H1 (cell line): ENCODE measurements at regions not wholly inside any gene's neighbourhood (a gene's known extent, or its start where the extent isn't known, plus 50 kb on each side); places are given as distances from the start of the nearest gene placed in this dataset.

Source experiments
- CTCF ChIA-PET: fragments of 300-600 bp; sonication (Branson Sonifier 250); formaldehyde crosslinking; loops from one replicate; lab custom pipeline; 2021; ENCODE audit not compliant: partially characterized antibody; lab: Charles Lee
- POLR2A ChIA-PET: fragments of 300-600 bp; sonication (Branson Sonifier 250); formaldehyde crosslinking; loops from one replicate; lab custom pipeline; 2021; ENCODE audit warnings: inconsistent platforms; ENCODE audit not compliant: partially characterized antibody; lab: Charles Lee
- DNase-seq, 2 experiments: peaks; one replicate each; pipeline versions ENCODE4 v3.0.0 to v3.0.0-alpha.2; 2010 to 2022; ENCODE audit warnings: low spot score in 2 of 2, low read depth in 1 of 2, mixed read lengths in 1 of 2
- FAIRE-seq: peaks from 2 replicates; lab custom pipeline; 2011; peaks lifted over from hg19 to GRCh38; lab: Jason Lieb, UNC
- H2AFZ ChIP-seq: 2 replicates; pipeline ENCODE4 v1.8.1; 2012; ENCODE audit warnings: low read length, inconsistent platforms
- H2AK5ac ChIP-seq: 2 replicates; pipeline ENCODE4 v1.6.1; 2013; ENCODE audit warnings: low read depth, low read length
- H2BK120ac ChIP-seq: replicated peaks from 2 replicates; pipeline ENCODE3; 2013; ENCODE audit warnings: low read depth, low read length, inconsistent platforms
- H2BK12ac ChIP-seq: 2 replicates; pipeline ENCODE4 v1.6.1; 2013; ENCODE audit warnings: low read depth, low read length
- H2BK15ac ChIP-seq: 2 replicates; pipeline ENCODE4 v1.6.1; 2013; ENCODE audit warnings: low read length
- H2BK20ac ChIP-seq: 2 replicates; pipeline ENCODE4 v1.6.1; 2013; ENCODE audit warnings: low read length
- H2BK5ac ChIP-seq: 2 replicates; pipeline ENCODE4 v1.6.1; 2013; ENCODE audit warnings: low read depth, low read length
- H3K14ac ChIP-seq: 2 replicates; pipeline ENCODE4 v1.6.1; 2013; ENCODE audit warnings: inconsistent platforms; ENCODE audit not compliant: insufficient read length
- H3K18ac ChIP-seq: 2 replicates; pipeline ENCODE4 v1.6.1; 2013; ENCODE audit warnings: low read length; ENCODE audit errors: extremely low read depth
- H3K23ac ChIP-seq: 2 replicates; pipeline ENCODE4 v1.6.1; 2013; ENCODE audit warnings: inconsistent platforms; ENCODE audit not compliant: insufficient read length
- H3K23me2 ChIP-seq: 2 replicates; pipeline ENCODE4 v1.6.1; 2013; ENCODE audit warnings: low read depth, low read length
- H3K27ac ChIP-seq: 2 replicates; pipeline ENCODE4 v1.6.1; 2011; ENCODE audit warnings: low read depth, low read length, inconsistent platforms
- H3K27me3 ChIP-seq, 4 experiments: replicated peaks in 1 of 4; 1 replicate in 1 of 4; 2 replicates in 3 of 4; pipeline versions ENCODE4 v1.6.1 to v1.8.1; 2011 to 2013; ENCODE audit warnings: low read length in 3 of 4, mild to moderate bottlenecking in 3 of 4, inconsistent platforms in 2 of 4, mixed read lengths in 2 of 4, moderate library complexity in 1 of 4; ENCODE audit not compliant: control insufficient read depth in 3 of 4, insufficient read depth in 3 of 4; ENCODE audit errors: extremely low read depth in 1 of 4
- H3K36me3 ChIP-seq, 4 experiments: 2 replicates each; pipeline versions ENCODE4 v1.6.1 to v1.8.1; 2011 to 2013; ENCODE audit warnings: mild to moderate bottlenecking in 4 of 4, low read length in 3 of 4, moderate library complexity in 2 of 4, control low read depth in 1 of 4, inconsistent platforms in 1 of 4; ENCODE audit not compliant: insufficient read depth in 4 of 4, control insufficient read depth in 2 of 4
- H3K4ac ChIP-seq: replicated peaks from 2 replicates; pipeline ENCODE3; 2013; ENCODE audit warnings: low read length, low read depth, mixed read lengths, inconsistent platforms; ENCODE audit not compliant: insufficient read length
- H3K4me1 ChIP-seq, 4 experiments: replicated peaks in 1 of 4; 1 replicate in 1 of 4; 2 replicates in 3 of 4; pipeline versions ENCODE4 v1.6.1 to v1.8.1; 2011 to 2013; ENCODE audit warnings: low read length in 3 of 4, inconsistent platforms in 2 of 4, mixed read lengths in 1 of 4; ENCODE audit not compliant: insufficient read depth in 4 of 4, control insufficient read depth in 3 of 4
- H3K4me2 ChIP-seq, 2 experiments: 2 replicates each; pipeline versions ENCODE4 v1.6.1 to v1.8.1; 2011 to 2013; ENCODE audit warnings: low read depth in 2 of 2, low read length in 2 of 2, control low read depth in 1 of 2, inconsistent platforms in 1 of 2, mild to moderate bottlenecking in 1 of 2; ENCODE audit not compliant: insufficient read depth in 1 of 2
- H3K4me3 ChIP-seq, 4 experiments: fragments of 200-600, 300-600 bp in 1 of 4; sonication (generic), shearing (Covaris generic), sonication (Bioruptor Twin) in 1 of 4; 2 replicates each; pipeline versions ENCODE4 v1.5.1 to v1.8.1; 2011 to 2016; ENCODE audit warnings: low read length in 4 of 4, low read depth in 3 of 4, control low read depth in 2 of 4, inconsistent platforms in 2 of 4, mild to moderate bottlenecking in 2 of 4, mixed read lengths in 1 of 4, moderate library complexity in 1 of 4; ENCODE audit not compliant: insufficient read depth in 2 of 4; ENCODE audit errors: extremely low read depth in 1 of 4
- H3K56ac ChIP-seq: replicated peaks from 2 replicates; pipeline ENCODE3; 2013; ENCODE audit warnings: low read depth, mild to moderate bottlenecking, mixed read lengths, low read length, inconsistent platforms; ENCODE audit not compliant: insufficient read length
- H3K79me1 ChIP-seq: 2 replicates; pipeline ENCODE4 v1.6.1; 2013; ENCODE audit warnings: low read depth, low read length, control low read depth
- H3K79me2 ChIP-seq, 2 experiments: 2 replicates each; pipeline versions ENCODE4 v1.6.1 to v1.8.1; 2012 to 2013; ENCODE audit warnings: low read length in 2 of 2, mild to moderate bottlenecking in 2 of 2, inconsistent platforms in 1 of 2; ENCODE audit not compliant: insufficient read depth in 2 of 2, control insufficient read depth in 1 of 2
- H3K9ac ChIP-seq, 4 experiments: replicated peaks in 1 of 4; 1 replicate in 1 of 4; 2 replicates in 3 of 4; pipeline versions ENCODE4 v1.6.1 to v1.8.1; 2011 to 2013; ENCODE audit warnings: low read depth in 3 of 4, low read length in 3 of 4, control low read depth in 2 of 4, mild to moderate bottlenecking in 2 of 4, moderate library complexity in 2 of 4, inconsistent platforms in 1 of 4; ENCODE audit errors: extremely low read depth in 1 of 4
- H3K9me3 ChIP-seq, 2 experiments: 2 replicates each; pipeline versions ENCODE4 v1.6.1 to v1.8.1; 2012 to 2013; ENCODE audit warnings: mild to moderate bottlenecking in 2 of 2, moderate library complexity in 2 of 2, control low read depth in 1 of 2, inconsistent platforms in 1 of 2, low read depth in 1 of 2, low read length in 1 of 2, mixed read lengths in 1 of 2; ENCODE audit not compliant: insufficient read depth in 2 of 2
- H4K20me1 ChIP-seq, 2 experiments: replicated peaks in 1 of 2; 2 replicates each; pipeline versions ENCODE3 to v1.8.1; 2011 to 2013; ENCODE audit warnings: inconsistent platforms in 2 of 2, low read length in 2 of 2, mild to moderate bottlenecking in 1 of 2; ENCODE audit not compliant: insufficient read depth in 2 of 2, control insufficient read depth in 1 of 2
- H4K5ac ChIP-seq: 2 replicates; pipeline ENCODE4 v1.6.1; 2013; ENCODE audit warnings: low read length, low read depth, mixed read lengths, inconsistent platforms; ENCODE audit not compliant: insufficient read length
- H4K8ac ChIP-seq: 2 replicates; pipeline ENCODE4 v1.8.0; 2013; ENCODE audit warnings: mild to moderate bottlenecking, moderate library complexity, low read length, inconsistent platforms; ENCODE audit not compliant: insufficient read depth; ENCODE audit errors: extremely low read depth
- H4K91ac ChIP-seq: replicated peaks from 2 replicates; pipeline ENCODE3; 2013; ENCODE audit warnings: low read length, mixed read lengths, inconsistent platforms; ENCODE audit not compliant: insufficient read length
- GTF2F1 ChIP-seq: IDR thresholded peaks from 2 replicates; pipeline ENCODE4 v1.6.1; 2012; ENCODE audit warnings: low read depth, low read length, improper control_type of control experiment, borderline replicate concordance
- JUND ChIP-seq: IDR thresholded peaks from 2 replicates; pipeline ENCODE4 v1.6.1; 2011; ENCODE audit warnings: mild to moderate bottlenecking, improper control_type of control experiment, low read length
- PHF8 ChIP-seq: fragments of 200-600 bp; sonication (generic); conservative IDR thresholded peaks from 2 replicates; pipeline ENCODE4 v1.7.1; 2012; ENCODE audit warnings: low read depth, mild to moderate bottlenecking, inconsistent platforms, low read length, moderate library complexity
- TAF1 ChIP-seq: IDR thresholded peaks from 2 replicates; pipeline ENCODE4 v1.6.1; 2011; ENCODE audit warnings: mild to moderate bottlenecking, low read depth, low read length
- TBP ChIP-seq: IDR thresholded peaks from 2 replicates; pipeline ENCODE4 v1.6.1; 2011; ENCODE audit warnings: low read depth, low read length, improper control_type of control experiment
- YY1 ChIP-seq: IDR thresholded peaks from 2 replicates; pipeline ENCODE4 v1.6.1; 2011; ENCODE audit warnings: low read depth, mild to moderate bottlenecking, low read length
- WGBS, 2 experiments: shearing (Covaris generic) in 1 of 2; methylation state at CpG; one replicate each; pipeline versions ENCODE4 v1.1.6 to v1.1.7; 2013 to 2015; ENCODE audit warnings: low lambda C conversion rate in 2 of 2, mixed read lengths in 2 of 2, inconsistent platforms in 1 of 2, low coverage in 1 of 2, missing lambda C conversion rate in 1 of 2; ENCODE audit not compliant: insufficient replicate concordance in 2 of 2, insufficient coverage in 1 of 2, insufficient read length in 1 of 2; ENCODE audit errors: extremely low coverage in 1 of 2, missing lambda C conversion rate in 1 of 2; 5-methylcytosine and 5-hydroxymethylcytosine counted together
- TF ChIP-seq, protein P1 (sequence below): IDR thresholded peaks from 2 replicates; pipeline ENCODE4 v1.6.1; 2012; ENCODE audit warnings: low read length, inconsistent platforms

DNA sequence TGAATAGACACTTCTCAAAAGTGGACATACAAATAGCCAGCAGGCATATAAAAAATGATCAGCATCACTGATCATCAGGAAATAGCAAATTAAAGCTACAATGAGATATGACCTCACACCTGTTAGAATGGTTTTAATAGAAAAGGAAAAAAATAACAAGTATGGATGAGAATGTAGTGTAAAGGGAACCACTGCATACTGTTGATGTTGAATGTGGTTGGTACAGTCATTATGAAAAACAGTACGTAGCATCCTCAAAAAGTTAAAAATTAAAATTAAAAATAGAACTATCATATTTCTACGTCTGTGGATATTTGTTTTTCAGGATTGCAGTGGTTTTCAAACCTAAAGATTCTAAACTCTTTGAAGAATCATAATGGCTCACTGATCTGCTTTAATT lies 215.1 kb upstream of the NREP start:
- Histone ChIP-seq H2AFZ (no peak overlapping the region), H4K5ac (no peak overlapping the region), H3K18ac (no peak overlapping the region), H2BK12ac (no peak overlapping the region), H2BK20ac (no peak overlapping the region), H3K56ac (no peak overlapping the region), H4K8ac (no peak overlapping the region), H3K23ac (no peak overlapping the region), H3K79me1 (no peaks in the 10 kb centered on the region), H2AK5ac (no peak overlapping the region), H3K4me1 (no peaks in the 10 kb centered on the region), H2BK120ac (no peak overlapping the region), H2BK5ac (no peak overlapping the region), H3K9me3 (no peaks in the 10 kb centered on the region), H3K9ac (no peak overlapping the region), H4K20me1 (no peaks in the 10 kb centered on the region), H3K79me2 (no peaks in the 10 kb centered on the region), H3K27ac (no peak overlapping the region), H3K4ac (no peak overlapping the region), H3K14ac (no peak overlapping the region), H4K91ac (no peak overlapping the region), H3K36me3 (no peaks in the 10 kb centered on the region), H2BK15ac (no peak overlapping the region), H3K23me2 (no peaks in the 10 kb centered on the region), H3K4me2 (no peak overlapping the region), H3K4me3 (no peak overlapping the region), H3K27me3 (no peaks in the 10 kb centered on the region)
- ChIA-PET CTCF (interaction anchor here (1.0 kb wide), 1 partner anchor 10 kb away, joined by 3 read pairs; no protein-coding TSS in a partner anchor), POLR2A (no interaction called here)
- no peak for DNase-seq
- TF ChIP-seq TAF1 (no peak), JUND (no peak), GTF2F1 (no peak), PHF8 (no peak), YY1 (no peak), TBP (no peak)
- TF ChIP-seq, protein P1, sequence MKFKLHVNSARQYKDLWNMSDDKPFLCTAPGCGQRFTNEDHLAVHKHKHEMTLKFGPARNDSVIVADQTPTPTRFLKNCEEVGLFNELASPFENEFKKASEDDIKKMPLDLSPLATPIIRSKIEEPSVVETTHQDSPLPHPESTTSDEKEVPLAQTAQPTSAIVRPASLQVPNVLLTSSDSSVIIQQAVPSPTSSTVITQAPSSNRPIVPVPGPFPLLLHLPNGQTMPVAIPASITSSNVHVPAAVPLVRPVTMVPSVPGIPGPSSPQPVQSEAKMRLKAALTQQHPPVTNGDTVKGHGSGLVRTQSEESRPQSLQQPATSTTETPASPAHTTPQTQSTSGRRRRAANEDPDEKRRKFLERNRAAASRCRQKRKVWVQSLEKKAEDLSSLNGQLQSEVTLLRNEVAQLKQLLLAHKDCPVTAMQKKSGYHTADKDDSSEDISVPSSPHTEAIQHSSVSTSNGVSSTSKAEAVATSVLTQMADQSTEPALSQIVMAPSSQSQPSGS, result no peak
- FAIRE-seq, result no peak
- 84% methylated on average over 2 of the region's 2 CpGs; no CpG with 5 or more reads in 1 of the 2 experiments for WGBS, 2 experiments
